Activated CD4-positive, alpha-beta T cell treated with anti-CD3 and anti-CD28 coated beads, Interleukin-2, Interleukin-4, amounts not matched to agents 100 ng/mL and 50 ng/mL, durations not matched to agents 16 hours and 8 hours (primary cell): ENCODE measurements at regions not wholly inside any gene's neighbourhood (a gene's known extent, or its start where the extent isn't known, plus 50 kb on each side); places are given as distances from the start of the nearest gene placed in this dataset.

ENCODE experiments used
- DNase-seq: peaks from one replicate; pipeline ENCODE4 v3.0.0-alpha.2; 2020; ENCODE audit warnings: low spot score

DNA sequence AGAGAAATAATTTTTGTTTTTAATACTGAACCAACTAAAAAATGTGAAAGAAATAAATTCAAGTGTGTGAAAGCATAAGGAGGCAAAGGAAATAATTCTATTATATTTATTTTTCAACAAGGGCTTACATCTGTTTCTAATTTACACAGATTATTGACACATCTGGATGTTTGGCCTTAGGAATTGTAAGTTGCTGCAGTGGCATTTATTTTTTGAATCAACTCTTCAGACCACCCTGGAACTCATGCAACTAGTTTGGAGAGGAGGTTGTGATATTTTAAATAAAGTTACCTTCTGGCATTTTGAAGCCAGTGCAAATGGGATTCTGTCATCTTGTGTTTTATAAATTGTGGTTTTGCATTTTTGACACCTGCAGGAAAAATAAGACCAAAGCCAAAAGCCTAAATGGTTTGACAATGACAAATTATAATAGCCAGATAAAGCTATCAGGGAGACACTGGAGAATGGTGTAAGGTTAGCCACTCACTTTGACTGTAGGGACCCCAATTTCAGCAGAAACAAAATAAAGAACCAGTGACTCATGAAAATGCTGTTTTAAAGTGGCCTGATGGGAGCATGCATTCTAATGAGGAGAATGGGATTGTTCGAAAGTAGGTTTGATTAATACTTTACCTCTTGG, 192.9 kb downstream of the KLF5 start:
- no peak for DNase-seq

DNA sequence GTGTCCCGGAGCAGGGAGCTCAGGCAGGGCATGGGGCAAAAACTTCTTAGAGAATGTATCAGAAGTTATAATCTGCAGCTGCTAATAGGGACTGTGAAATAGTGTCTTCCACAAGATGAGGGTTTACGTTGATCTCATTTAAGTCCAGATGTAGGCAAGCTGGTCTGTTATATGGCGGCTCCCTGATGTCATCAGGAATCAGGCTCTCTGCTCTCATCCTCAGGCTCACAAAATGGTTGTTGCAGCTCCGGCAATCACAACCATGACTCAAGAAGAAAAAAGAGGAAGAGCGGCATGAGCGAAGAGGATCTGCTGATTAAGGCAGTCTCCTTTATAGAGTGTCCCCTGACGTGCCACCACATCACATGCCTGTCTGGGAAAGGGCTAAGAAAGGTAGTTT, 191.3 kb downstream of the KLF5 start:
- no peak for DNase-seq

DNA sequence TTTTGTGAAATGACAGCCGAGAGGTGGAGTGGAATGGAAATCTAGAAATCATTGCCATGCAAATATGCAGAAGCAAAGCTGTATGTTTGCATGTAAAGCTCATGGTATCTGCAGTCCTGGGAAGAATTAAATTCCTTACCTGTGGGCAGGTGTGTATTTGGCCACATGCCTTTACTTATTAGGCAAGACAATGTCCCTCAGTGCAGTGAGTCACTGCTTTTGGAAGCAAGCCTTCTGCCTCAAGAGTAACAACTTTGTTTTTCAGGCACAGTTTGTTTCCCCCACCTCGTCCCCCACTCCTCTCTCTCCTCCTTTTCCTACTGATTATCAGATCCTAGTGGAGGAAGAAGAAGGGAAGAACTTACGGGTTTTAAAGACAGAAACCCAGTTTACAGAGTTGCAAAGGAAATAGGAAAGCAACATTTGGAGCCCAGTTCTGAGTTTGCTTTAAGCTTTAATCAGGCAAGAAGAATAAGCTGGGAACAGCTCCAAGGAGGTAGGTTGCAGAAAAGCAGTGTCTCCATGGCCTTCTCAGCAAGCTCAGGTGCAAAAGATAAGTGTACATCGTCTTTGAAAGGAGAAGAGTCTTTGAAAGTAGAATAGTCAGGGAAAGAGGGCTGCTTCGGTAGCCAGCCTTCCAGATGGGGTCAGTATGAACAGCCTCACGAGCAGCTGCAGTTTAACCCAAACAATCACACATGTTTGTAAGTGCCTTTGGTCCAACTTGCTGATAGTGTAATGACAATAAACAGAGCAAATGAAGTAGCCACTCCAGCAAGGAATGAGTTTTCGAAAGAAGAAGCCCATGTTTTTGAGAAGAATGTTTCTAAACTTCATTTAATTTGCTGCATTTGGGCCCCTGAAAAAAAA, 190.1 kb downstream of the KLF5 start:
- DNase-seq = no peak

GRCh38 chr13:73248154-73248553, 189.3 kb downstream of the KLF5 start:
- DNase-seq = no peak

DNA sequence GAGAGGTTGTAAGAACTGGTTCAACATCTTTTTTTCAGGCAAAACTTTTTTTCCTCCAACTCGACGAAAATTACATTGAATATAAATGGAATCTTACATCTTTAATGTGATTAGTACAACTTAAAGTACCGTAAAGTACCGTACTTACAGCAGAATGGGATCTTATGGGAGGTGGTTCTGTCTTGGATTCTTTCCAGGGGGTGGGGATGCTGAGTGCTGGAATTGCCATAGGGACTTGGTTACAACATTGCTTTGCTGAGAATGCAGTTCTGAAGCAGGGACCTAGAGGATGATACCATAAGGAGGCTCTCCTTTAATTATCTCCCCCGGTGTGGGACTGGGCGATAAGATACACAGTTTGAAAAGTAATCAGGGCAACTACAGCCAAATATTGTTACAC, 186.4 kb downstream of the KLF5 start:
- no peak for DNase-seq

DNA sequence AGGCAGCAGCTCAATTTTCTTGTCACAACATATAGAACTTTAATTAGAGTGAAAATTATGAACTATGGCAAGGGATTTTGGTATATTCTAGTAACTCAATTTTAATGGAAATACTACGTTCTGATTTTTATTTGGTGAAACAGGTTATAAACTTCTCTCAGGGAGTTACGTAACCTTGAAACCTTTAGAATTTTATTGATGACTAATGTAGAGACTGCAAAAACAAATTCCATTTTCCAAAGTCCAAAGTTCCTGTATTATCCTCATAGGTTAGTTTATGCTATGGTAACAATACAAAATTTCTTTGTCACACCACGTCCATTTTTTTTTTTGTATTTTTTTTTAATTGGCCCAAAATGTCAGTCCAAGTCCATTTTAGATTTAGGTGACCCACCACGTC, 185.7 kb downstream of the KLF5 start:
- no peak for DNase-seq

DNA sequence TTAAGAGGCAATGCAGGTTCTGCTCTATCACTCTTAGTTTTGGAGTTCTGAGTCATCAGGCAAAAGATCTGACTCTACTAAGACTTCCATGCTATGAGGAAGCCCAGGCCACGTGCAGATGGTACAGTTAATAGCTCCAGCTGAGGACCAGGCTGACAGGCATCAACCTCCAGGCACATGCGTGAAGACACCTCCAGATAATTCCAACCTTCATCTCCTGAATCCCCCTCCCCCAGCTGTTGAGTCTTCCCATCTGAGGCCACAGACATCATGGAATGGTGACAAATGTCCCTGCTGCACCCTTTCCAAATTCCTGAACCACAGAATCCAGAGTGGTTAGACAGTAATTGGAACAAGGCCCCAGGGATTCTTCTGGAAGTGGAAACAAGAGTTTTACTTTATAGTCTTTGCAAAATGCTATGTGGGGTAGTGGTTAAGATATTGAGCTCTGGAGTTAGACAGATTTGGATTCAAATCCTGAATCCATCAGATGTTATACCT, 183.8 kb downstream of the KLF5 start:
- no peak for DNase-seq

- no peak for DNase-seq
Observed at GRCh38 chr13:73240193-73240592, 181.4 kb downstream of the KLF5 start.

GRCh38 chr13:73235385-73235784, 176.6 kb downstream of the KLF5 start:
- DNase-seq = no peak

- no peak for DNase-seq
Observed at GRCh38 chr13:73231471-73231870, 172.7 kb downstream of the KLF5 start.

DNA sequence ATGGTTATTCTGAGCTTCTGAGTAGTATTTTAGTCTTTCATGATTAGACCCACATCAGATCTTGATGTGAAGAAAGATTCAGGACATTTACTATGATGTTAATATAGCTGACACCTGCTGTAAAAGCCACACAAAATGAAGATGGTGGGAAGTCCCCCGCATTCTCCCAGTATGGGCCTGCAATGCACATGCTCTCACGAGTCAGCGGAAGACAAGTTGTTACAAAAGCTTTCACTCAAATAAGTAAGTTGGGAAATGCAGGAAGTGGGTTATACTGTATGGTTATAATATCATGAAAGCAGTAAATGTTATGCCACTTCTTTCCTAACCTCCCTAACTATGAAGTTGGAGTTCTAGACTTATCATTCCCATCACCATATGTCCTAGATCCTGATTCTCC, 171.9 kb downstream of the KLF5 start:
- no peak for DNase-seq

GRCh38 chr13:73228546-73228945, 169.7 kb downstream of the KLF5 start:
- peak; percentile 64 for DNase-seq

DNA sequence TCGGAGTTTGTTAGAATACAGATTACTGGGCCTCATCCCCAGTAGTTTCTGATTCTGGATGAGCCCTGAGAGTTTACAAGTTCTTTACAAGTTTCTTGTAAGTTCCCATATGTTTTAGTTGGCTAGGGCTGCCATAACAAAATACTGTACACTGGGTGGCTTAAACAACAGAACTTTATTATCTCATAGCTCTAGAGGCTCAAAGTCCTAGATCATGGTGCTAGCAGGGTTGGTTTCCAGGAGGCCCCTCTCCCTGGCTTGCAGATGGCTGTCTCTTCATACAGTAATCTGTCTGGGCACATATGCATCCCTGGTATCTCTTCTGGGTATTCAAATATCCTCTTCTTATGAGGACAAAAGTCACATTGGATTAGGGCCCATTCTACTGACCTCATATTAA, 167.2 kb downstream of the KLF5 start:
- no peak for DNase-seq

DNA sequence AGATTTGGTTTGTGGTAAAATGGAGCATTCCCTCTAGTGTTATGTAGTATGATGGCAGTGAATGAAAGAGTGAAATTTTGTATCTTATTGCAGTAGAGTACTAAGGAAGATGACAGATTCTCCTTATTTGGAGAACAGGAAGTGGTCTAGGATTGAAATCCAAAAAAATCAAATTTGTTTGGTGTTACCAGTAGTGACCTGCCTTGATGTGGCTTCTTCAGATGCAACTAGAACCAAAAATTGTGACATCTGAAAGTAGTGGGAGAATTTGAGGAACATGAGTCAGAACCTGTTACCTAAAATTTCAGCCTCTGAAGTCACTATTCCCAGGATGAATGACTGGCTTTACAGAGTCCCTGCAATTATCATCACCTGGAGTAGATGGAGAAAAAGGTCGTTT, 165.9 kb downstream of the KLF5 start:
- no peak for DNase-seq

GRCh38 chr13:73223372-73223781, 164.6 kb downstream of the KLF5 start:
- DNase-seq = peak; percentile 73

- no peak for DNase-seq
Observed at GRCh38 chr13:73222627-73223305, 164.0 kb downstream of the KLF5 start.

GRCh38 chr13:73220966-73221720, 162.3 kb downstream of the KLF5 start:
- no peak for DNase-seq

DNA sequence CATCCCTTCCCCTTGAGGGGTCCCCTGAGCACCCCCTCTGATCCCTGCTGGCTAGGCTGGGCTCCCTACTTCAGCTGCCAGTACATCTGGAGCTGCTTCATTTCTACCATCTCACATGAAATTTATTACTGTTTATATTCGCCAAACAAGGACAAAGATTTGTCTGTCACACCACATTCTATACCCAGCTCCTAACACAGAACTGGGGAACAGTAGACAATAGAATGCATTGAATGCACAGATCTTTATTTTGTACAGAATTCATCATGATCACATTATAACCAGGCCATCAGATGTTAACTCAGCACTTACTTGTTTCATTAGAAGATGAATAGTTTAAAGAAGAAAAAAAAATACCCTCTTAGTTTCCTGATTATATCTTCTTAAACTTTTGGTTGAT, 159.4 kb downstream of the KLF5 start:
- no peak for DNase-seq

- DNase-seq = no peak
Observed at GRCh38 chr13:73216381-73216831, 157.6 kb downstream of the KLF5 start.

DNA sequence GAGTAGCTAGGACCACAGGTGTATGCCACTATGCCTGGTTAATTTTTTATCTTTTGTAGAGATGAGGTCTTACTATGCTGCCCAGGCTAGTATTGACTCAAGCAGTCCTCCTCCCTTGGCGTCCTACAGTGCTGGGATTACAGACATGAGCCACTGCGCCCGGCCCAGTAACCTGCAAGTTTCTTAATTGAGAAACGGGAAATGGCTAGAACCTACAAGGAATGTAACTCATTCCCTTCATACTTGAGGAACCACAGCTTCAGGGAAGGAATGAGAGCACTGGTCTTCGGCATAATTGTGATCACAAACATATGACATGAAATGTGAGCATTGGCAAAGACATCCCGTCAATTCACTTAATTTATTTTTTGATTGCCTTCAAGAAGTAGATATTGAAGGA, 157.0 kb downstream of the KLF5 start:
- DNase-seq = no peak

- DNase-seq = no peak
Observed at GRCh38 chr13:73212482-73212881, 153.7 kb downstream of the KLF5 start.
